ENCODE measurements at regions not wholly inside any gene's neighbourhood (a gene's known extent, or its start where the extent isn't known, plus 50 kb on each side); places are given as distances from the start of the nearest gene placed in this dataset.

DNA sequence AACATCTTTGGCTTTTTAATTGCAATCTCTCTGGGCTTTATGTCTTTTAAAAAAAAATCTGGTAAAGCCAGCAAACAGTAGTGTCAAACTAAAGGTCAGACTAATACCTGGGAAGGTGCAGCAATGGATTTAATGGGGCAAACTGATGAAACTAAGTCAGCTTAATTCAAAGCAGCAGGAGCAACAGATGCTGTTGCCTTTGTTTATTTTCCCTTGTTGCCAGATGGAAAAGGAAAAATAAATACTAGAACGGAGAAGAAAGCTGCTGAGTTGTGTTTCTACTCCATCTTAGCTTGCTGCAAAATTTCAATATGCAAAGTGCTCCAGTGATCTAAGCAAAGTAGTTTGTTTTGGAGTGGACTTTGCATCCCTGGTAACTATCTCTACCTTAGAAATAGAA, 1097.8 kb downstream of the PCDH17 start:
- no peaks in the 10 kb centered on the region for H3K4me1 Mint-ChIP-seq
- no peak overlapping the region for H3K27ac Mint-ChIP-seq
- peaks cover 0 to 40% (median 15%) of the 10 kb centered on the region in 6 donors for H3K9me3 Mint-ChIP-seq
- H3K36me3 Mint-ChIP-seq, result no peaks in the 10 kb centered on the region
- no peak for DNase-seq
- no peak overlapping the region for H3K4me3 Mint-ChIP-seq
- no peaks in the 10 kb centered on the region for H3K27me3 Mint-ChIP-seq (ENCODE audit: low read depth in 3 of 3)

DNA sequence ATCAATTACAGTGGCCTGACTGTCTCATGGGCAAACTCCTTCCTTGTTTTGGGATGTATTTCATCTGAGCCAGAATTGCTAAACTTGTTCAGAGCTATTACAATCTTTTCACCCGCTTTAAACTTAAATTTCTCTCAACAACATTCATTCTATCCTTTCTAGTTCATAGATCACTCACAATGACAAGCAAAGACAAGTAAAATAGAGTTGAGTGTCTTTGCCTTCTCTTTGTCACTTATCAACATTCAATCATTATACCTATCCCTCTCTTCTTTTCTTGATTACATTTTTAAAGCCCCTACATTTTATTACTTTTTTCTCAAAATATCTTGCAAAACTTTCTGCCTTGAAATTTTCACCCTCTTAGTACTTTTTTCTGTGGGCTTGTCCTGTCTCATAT, 1113.1 kb downstream of the PCDH17 start:
- Mint-ChIP-seq H3K27ac (no peak overlapping the region), H3K36me3 (no peaks in the 10 kb centered on the region)

DNA sequence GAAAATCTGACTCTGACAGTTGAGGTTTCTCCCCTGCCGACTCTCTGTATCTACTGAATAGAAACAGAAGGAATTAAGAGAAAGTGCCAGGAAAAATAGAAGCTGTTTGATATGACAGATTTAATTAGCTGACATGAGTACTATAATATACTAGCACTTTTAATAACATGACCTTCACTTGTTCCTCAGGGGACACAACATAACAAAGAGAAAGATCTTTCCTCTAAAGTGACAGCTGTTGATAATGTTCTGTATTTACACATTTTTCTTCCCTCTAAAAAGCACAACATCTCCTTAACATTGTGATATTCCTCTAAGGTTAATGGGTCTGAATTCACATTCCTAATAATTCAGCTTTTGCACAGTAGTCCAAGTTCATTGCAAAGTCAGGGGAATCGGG, 1136.0 kb downstream of the PCDH17 start:
- Mint-ChIP-seq H3K36me3 (peaks cover 0 to 5% (median 0%) of the 10 kb centered on the region in 3 donors), H3K4me1 (no peaks in the 10 kb centered on the region), H3K27me3 (ENCODE audit: low read depth in 3 of 3) (no peaks in the 10 kb centered on the region), H3K27ac (no peak overlapping the region), H3K9me3 (peaks cover 2 to 53% (median 26%) of the 10 kb centered on the region in 6 donors), H3K4me3 (no peak overlapping the region)
- DNase-seq, result no peak

More for the DNA sequence above, 1113.1 kb downstream of the PCDH17 start:
- Mint-ChIP-seq H3K27me3 (ENCODE audit: low read depth in 3 of 3) (peaks cover 0 to 3% (median 1%) of the 10 kb centered on the region in 3 donors), H3K9me3 (peaks cover 2 to 41% (median 22%) of the 10 kb centered on the region in 6 donors), H3K4me1 (no peaks in the 10 kb centered on the region), H3K4me3 (no peak overlapping the region)
- no peak for DNase-seq

DNA sequence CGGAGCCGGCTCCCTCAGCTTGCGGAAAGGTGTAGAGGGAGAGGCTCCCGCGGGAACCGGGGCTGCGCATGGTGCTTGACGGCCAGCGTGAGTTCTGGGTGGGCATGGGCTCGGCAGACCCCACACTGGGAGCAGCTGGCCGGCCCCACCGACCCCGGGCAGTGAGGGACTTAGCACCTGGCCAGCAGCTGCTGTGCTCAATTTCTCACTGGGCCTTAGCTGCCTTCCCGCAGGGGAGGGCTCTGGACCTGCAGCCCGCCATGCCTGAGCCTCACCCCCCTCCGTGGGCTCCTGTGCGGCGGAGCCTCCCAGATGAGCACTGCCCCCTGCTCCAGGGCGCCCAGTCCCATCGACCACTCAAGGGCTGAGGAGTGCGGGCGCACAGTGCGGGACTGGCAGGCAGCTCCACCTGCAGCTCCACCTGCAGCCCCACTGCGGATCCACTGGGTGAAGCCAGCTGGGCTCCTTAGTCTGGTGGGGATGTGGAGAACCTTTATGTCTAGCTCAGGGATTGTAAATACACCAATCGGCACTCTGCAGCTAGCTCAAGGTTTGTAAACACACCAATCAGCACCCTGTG, 1141.8 kb downstream of the PCDH17 start:
- Mint-ChIP-seq H3K36me3 (peaks cover 0 to under 1% (median 0%) of the 10 kb centered on the region in 3 donors), H3K9me3 (peaks cover 6 to 41% (median 26%) of the 10 kb centered on the region in 6 donors), H3K27ac (no peak overlapping the region), H3K27me3 (ENCODE audit: low read depth in 3 of 3) (peaks cover 0 to 2% (median 0%) of the 10 kb centered on the region in 3 donors), H3K4me1 (no peaks in the 10 kb centered on the region), H3K4me3 (no peak overlapping the region)
- DNase-seq, result no peak

DNA sequence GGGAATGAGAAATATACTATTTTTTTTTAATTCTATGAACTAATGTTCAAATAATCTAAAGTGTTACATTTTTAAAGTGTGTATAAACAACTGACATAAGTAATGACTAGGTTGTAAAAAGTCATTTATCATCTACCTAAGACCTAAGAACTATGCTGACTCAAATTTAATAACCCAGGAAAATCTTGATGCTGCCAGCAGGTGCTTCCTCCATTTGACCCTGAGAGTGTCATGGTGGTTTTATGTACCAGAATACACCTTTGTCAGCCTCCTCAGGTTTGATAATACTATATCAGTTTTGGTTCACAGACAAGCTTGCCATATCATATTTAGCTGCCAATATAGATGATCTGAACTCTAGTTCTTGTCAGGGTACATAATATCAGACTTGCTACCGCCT, 1151.2 kb downstream of the PCDH17 start:
- Mint-ChIP-seq H3K4me1 (no peaks in the 10 kb centered on the region), H3K9me3 (peaks cover 6 to 30% (median 20%) of the 10 kb centered on the region in 6 donors), H3K4me3 (no peak overlapping the region), H3K27me3 (ENCODE audit: low read depth in 3 of 3) (no peaks in the 10 kb centered on the region), H3K36me3 (no peaks in the 10 kb centered on the region), H3K27ac (no peak overlapping the region)
- no peak for DNase-seq

DNA sequence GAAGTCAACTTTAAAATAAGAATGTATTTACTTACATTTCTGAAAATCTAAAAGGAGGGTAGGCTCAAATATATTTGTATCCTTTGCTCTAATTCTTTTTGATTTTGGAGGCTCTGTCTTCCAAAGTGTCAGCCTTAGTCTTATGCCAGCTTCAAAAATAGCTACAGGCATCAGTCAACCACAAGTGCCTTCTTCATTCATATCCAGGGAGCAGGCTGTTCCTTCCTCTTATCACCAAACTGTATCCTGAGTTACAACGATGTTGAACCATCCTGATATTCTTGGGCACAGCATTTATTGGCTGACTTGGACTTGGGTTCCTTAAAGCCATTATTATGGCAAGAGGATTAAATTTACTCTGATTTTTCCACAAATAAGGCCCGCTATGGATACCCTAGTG, 1161.3 kb downstream of the PCDH17 start:
- H3K27me3 Mint-ChIP-seq (ENCODE audit: low read depth in 3 of 3), result no peaks in the 10 kb centered on the region
- H3K36me3 Mint-ChIP-seq, result peaks cover 0 to 4% (median 0%) of the 10 kb centered on the region in 3 donors
- H3K4me1 Mint-ChIP-seq, result no peaks in the 10 kb centered on the region
- H3K9me3 Mint-ChIP-seq, result peaks cover 5 to 45% (median 27%) of the 10 kb centered on the region in 6 donors
- H3K27ac Mint-ChIP-seq, result no peak overlapping the region
- DNase-seq, result no peak
- no peak overlapping the region for H3K4me3 Mint-ChIP-seq

DNA sequence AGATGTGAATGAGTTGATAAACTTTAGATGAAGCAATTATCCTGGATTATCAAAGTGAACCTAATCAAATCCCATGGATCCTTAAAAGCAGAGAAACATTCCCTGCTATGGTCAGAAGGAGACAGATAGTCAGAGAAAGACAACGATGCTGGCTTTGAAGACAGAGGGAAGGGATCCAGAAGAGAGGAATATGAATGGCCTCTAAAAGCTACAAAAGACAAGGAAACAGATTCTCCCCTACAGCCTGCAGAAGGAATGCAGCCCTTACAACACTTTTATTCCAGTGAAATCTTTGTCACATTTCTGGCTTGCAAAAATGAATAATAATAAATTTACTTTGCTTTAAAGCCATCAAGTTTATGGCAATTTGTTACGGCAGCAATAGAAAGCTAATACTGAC, 1164.2 kb downstream of the PCDH17 start:
- Mint-ChIP-seq H3K4me3 (no peak overlapping the region), H3K4me1 (no peaks in the 10 kb centered on the region), H3K27ac (no peak overlapping the region), H3K27me3 (ENCODE audit: low read depth in 3 of 3) (no peaks in the 10 kb centered on the region), H3K36me3 (peaks cover 0 to 4% (median 0%) of the 10 kb centered on the region in 3 donors), H3K9me3 (peaks cover 2 to 34% (median 16%) of the 10 kb centered on the region in 6 donors)
- DNase-seq, result no peak

DNA sequence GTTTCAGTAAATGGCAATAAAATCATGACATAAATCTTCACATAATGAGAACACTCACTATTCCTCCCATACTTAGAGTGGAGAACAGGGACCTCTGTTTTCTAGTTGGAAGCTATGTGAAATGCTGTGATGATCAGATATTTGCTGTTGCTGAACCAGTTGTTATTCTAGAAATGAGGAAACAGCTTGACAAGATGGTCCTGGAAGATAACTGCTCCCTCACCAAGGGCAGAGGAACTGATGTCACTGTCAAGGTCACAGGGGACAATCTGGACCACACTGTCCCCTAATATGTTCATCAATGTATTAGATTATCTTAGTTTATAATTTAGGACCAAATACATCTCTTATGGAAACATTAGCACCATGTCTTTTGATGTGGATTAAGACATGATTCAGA, 1173.3 kb downstream of the PCDH17 start:
- Mint-ChIP-seq H3K4me3 (no peak overlapping the region), H3K9me3 (peaks cover 7 to 37% (median 13%) of the 10 kb centered on the region in 6 donors), H3K4me1 (no peaks in the 10 kb centered on the region)

DNA sequence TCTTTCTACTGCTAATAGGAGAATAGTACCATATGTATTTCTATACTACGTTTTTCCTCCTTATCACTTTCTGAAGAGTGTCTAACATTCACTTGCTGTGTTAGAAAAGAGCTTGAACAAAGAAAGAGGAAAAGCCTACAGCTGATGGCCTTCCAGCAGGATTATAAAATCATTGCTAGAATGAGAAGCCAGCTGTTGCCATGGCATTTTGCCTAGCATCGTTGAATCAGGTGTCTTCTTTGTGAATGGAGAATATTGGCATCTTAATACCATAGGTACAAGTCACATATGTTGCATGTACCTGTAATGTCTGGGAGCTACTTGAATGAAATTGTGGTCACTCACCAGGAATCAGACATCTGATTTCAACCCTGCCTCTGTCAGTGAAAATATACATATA, 1174.9 kb downstream of the PCDH17 start:
- Mint-ChIP-seq H3K27ac (no peak overlapping the region), H3K4me1 (no peaks in the 10 kb centered on the region), H3K36me3 (no peaks in the 10 kb centered on the region), H3K9me3 (peaks cover 7 to 34% (median 12%) of the 10 kb centered on the region in 6 donors), H3K4me3 (no peak overlapping the region), H3K27me3 (ENCODE audit: low read depth in 3 of 3) (peaks cover 0 to 2% (median 0%) of the 10 kb centered on the region in 3 donors)
- no peak for DNase-seq

More for the DNA sequence above, 1173.3 kb downstream of the PCDH17 start:
- Mint-ChIP-seq H3K27me3 (ENCODE audit: low read depth in 3 of 3) (peaks cover 0 to 2% (median 0%) of the 10 kb centered on the region in 3 donors), H3K36me3 (no peaks in the 10 kb centered on the region), H3K27ac (no peak overlapping the region)
- no peak for DNase-seq

DNA sequence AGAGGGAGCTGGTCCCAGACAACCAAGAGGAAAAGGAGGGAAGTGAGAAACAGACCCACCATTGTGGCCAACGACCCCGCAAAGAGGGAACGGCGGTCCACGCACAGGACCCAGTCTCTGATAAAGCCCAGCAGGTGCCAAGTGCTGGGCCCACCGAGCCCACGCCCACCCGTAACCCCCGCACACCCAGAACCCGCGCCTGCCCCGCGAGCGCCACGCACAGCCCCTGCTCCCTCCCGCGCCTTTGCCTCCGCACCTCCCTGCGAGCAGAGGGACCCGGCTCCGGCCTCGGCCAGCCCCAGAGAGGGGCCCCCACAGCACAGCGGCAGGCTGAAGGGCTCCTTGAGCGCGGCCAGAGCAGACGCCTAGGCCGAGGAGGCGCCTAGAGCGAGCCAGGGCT, 1192.2 kb downstream of the PCDH17 start:
- Mint-ChIP-seq H3K4me1 (no peaks in the 10 kb centered on the region), H3K36me3 (peaks cover 0 to 3% (median 3%) of the 10 kb centered on the region in 3 donors), H3K27me3 (ENCODE audit: low read depth in 3 of 3) (no peaks in the 10 kb centered on the region), H3K27ac (no peak overlapping the region), H3K9me3 (peaks cover 3 to 38% (median 17%) of the 10 kb centered on the region in 6 donors), H3K4me3 (no peak overlapping the region)
- DNase-seq, result no peak

DNA sequence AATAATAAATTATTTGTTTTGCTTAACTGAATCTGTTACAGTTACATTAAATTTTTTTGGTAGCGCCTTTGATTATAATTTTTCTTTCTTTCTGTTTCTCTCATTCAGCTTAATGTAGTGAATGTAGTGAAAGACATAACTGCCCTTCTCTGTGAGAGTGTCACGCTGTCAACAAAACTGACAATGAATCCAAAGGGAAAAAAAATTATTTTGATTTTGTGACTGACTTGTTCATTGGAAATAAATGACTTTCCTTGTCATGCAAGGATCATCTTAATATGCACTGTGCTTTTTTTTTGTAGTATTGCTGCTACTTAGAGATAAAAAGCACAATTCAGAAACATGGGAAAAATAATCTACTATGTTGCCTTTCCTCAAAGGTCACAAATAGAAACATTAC, 1196.4 kb downstream of the PCDH17 start:
- Mint-ChIP-seq H3K9me3 (peaks cover 5 to 54% (median 17%) of the 10 kb centered on the region in 6 donors), H3K4me1 (no peaks in the 10 kb centered on the region), H3K4me3 (no peak overlapping the region), H3K27ac (no peak overlapping the region), H3K36me3 (peaks cover 0 to 3% (median under 1%) of the 10 kb centered on the region in 3 donors), H3K27me3 (ENCODE audit: low read depth in 3 of 3) (no peaks in the 10 kb centered on the region)
- no peak for DNase-seq

DNA sequence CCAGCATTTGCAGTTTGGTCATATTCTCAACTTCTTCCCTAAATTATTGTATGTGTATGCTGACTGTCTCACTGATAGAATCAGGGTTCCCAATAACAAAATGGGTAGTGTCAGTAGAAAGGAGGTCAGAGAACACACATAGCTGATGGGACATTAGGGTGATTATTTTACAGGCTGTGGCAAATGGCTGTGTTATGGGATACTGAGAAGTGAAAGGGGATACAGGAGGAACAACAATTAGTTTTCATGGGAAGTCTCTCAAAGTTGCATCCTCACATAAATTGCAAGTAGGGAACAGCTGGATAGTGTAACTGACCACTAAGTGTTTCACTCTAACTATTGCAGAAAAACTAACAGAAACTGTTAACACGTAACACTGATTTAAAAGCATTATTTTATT, 1199.3 kb downstream of the PCDH17 start:
- H3K4me3 Mint-ChIP-seq, result no peak overlapping the region
- peaks cover 0 to 4% (median 0%) of the 10 kb centered on the region in 3 donors for H3K27me3 Mint-ChIP-seq (ENCODE audit: low read depth in 3 of 3)
- H3K4me1 Mint-ChIP-seq, result no peaks in the 10 kb centered on the region
- DNase-seq, result no peak
- peaks cover 0 to 3% (median 0%) of the 10 kb centered on the region in 3 donors for H3K36me3 Mint-ChIP-seq
- H3K9me3 Mint-ChIP-seq, result peaks cover 8 to 48% (median 16%) of the 10 kb centered on the region in 6 donors
- H3K27ac Mint-ChIP-seq, result no peak overlapping the region

DNA sequence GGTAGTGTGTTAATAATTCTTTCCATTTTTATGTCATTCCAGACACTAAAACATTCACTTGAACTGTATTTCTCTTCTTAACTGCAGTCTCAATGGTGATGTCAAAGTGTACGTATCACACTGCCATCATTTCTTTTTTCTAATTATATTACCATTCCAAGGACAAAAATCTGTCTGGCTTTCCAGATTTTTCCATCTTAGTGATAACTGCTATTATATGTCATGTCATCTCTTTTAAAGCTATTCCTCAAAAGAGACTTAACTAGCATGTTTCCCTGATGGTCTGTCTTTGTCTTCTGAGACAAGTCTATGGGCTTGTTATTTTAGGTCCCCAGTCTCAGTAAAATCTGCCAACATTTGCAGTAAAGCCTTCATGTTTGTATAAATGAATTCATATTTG, 1207.1 kb downstream of the PCDH17 start:
- Mint-ChIP-seq H3K9me3 (peaks cover 9 to 39% (median 22%) of the 10 kb centered on the region in 6 donors), H3K4me1 (no peaks in the 10 kb centered on the region), H3K27ac (no peak overlapping the region), H3K4me3 (no peak overlapping the region), H3K36me3 (no peaks in the 10 kb centered on the region), H3K27me3 (ENCODE audit: low read depth in 3 of 3) (peaks cover 0 to 4% (median 0%) of the 10 kb centered on the region in 3 donors)
- DNase-seq, result no peak

DNA sequence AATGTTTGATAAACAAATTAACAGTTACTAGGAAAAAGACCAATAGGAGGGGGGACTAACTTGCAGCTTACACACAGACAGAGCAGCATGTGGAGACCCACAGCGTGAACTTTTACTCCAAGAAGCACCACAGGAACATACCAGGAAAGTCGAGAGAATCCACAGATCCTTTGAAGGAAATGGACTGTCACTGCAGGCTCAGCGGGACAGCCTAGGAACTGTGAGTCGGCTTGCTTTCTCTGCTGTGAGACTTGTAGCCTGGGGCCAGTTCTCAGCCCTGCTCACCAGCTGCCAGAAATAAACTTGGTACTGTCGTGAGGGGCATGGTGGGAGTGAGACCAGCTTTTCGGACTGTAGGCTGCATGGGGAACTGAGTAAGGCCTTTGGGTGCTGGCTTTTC, 1211.5 kb downstream of the PCDH17 start:
- Mint-ChIP-seq H3K4me1 (no peaks in the 10 kb centered on the region), H3K27me3 (ENCODE audit: low read depth in 3 of 3) (no peaks in the 10 kb centered on the region), H3K27ac (no peak overlapping the region), H3K9me3 (peaks cover 17 to 56% (median 37%) of the 10 kb centered on the region in 6 donors), H3K4me3 (no peak overlapping the region), H3K36me3 (no peaks in the 10 kb centered on the region)
- no peak for DNase-seq

DNA sequence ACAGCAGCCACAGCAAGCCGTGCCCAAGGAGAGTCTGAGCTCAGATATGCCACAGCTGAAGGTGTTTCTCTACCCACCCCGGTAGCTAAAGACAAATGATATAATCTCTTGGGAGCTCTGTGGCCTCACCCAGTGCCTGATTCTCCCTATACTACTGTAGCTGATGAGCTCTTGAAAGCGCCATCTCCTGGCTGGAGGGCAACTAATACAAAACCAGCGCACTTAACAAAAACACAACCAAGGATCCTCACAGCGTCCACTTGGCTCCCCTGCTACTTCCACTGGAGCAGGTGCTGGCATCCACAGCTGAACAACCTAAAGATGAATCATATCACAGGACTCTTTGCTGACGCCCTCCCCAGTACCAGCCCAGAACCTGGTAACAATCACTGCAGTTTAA, 1212.0 kb downstream of the PCDH17 start:
- DNase-seq, result no peak

More for the DNA sequence above, 1212.0 kb downstream of the PCDH17 start:
- Mint-ChIP-seq H3K36me3 (no peaks in the 10 kb centered on the region), H3K4me3 (no peak overlapping the region), H3K9me3 (peaks cover 17 to 56% (median 38%) of the 10 kb centered on the region in 6 donors), H3K4me1 (no peaks in the 10 kb centered on the region), H3K27ac (no peak overlapping the region), H3K27me3 (ENCODE audit: low read depth in 3 of 3) (no peaks in the 10 kb centered on the region)

Measured in immature natural killer cell (primary cell).